ENCODE measurements at regions not wholly inside any gene's neighbourhood (a gene's known extent, or its start where the extent isn't known, plus 50 kb on each side); places are given as distances from the start of the nearest gene placed in this dataset.

DNA sequence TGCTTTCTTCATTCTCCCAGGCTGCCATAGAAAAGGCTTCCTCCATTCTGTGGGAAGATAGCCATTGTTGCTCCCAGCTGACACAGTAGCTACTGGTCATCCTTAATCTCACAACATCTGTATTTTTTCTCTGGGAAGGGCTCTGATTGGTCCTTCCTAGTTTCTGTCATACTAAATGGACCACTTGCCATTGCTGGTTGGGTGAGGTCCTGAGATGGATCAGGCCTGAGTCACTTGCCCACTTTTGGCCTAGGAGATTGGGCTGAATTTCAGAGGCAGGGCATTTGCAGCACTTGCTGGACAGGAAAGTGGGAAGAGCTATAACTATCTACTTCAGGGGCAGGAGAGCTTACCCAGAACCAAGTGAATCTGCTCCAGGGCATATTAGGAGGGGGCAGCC is 106.5 kb upstream of the PROK2 start:
- no peak for TF ChIP-seq CTCF (IDR thresholded peaks at IDR 0.05)
- TF ChIP-seq ZFX (IDR thresholded peaks at IDR 0.05; ENCODE audit: borderline replicate concordance) = no peak
